GM18511 (cell line): ENCODE measurements at regions not wholly inside any gene's neighbourhood (a gene's known extent, or its start where the extent isn't known, plus 50 kb on each side); places are given as distances from the start of the nearest gene placed in this dataset.

Experiments used
- ATAC-seq: cut with Tn5 transposase; IDR thresholded peaks from one replicate; pipeline ENCODE4 v1.9.1; 2021; ENCODE audit warnings: mild to moderate bottlenecking, moderate library complexity; ENCODE audit not compliant: unreplicated experiment

DNA sequence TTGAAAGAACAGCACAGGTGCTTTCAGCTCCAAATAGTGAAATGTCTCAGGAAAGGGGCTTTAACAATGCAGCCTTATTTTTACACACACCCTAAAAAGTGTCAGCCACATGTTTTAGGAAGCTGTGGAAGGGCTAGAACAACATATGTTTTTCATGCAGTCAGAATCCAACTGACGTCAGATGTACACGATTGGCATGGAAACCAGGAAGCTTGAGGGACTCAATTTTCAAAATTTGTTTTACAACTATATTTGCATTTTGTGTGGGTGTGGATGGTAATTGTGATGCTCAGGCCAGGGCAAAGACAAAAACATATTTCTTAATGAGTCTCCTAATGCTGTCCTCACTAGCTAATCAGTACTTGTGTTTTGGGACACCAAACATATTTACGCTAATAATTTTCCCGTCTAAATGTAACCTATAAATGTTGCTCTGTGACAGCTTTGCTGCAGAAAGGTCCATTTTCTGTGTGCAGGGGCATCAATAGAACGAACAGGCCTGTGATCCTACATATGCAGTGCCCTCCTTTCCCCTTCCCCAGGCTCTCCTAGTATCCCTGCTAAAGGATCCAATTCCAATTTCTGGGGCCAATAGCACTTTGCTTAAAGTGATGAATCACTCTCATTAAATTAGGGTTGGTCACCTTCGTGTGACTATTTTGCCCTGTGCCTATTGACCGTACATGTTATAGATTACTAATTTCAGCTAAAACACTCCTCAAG lies 434.0 kb upstream of the CDH5 start:
- no peak for ATAC-seq

DNA sequence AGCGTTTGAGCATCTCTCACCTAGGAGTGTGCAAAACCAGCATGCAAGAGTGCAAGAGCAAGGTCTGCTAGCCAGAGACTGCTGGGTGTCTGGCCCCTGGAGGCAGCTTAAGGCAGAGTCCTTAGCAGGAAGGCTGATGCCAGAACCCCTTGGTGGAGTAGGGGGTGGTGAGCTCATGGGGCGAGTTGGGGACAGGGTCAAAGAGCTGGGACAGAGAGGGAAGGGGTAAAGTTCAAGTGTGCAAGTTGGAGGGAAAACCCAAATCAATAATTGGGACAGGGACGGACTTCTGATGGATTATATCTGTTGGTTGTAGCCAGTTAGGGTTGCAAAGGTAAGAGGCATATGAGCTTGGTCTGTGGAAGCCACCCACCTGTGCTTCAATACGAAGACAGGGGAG lies 443.6 kb upstream of the CDH5 start:
- no peak for ATAC-seq

GRCh38 chr16:65919986-65920376 lies 446.5 kb upstream of the CDH5 start:
- no peak for ATAC-seq

GRCh38 chr16:65919145-65919985 lies 447.1 kb upstream of the CDH5 start:
- ATAC-seq = no peak

DNA sequence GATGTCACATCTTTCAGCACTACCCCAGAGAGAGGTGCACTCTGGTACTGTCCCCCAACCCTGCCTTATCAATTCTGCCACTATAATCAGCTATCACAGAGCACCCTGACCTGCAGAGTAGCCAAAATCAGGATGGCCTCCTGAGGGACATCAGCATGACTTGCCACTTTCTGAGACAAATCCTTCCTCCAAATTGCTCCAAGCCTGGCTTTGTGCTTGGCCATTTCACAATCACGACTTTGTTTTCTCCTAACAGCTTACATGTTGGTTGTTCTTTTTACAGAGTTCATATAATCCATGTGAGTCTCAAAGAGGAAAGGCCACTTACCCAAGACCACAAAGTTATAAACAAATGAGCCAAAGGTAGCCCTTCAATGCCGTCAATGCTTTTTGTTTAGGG lies 449.0 kb upstream of the CDH5 start:
- no peak for ATAC-seq

- ATAC-seq = no peak
Measured at GRCh38 chr16:65916995-65917394, 449.5 kb upstream of the CDH5 start.

- no peak for ATAC-seq
Measured at GRCh38 chr16:65910291-65910690, 456.2 kb upstream of the CDH5 start.

DNA sequence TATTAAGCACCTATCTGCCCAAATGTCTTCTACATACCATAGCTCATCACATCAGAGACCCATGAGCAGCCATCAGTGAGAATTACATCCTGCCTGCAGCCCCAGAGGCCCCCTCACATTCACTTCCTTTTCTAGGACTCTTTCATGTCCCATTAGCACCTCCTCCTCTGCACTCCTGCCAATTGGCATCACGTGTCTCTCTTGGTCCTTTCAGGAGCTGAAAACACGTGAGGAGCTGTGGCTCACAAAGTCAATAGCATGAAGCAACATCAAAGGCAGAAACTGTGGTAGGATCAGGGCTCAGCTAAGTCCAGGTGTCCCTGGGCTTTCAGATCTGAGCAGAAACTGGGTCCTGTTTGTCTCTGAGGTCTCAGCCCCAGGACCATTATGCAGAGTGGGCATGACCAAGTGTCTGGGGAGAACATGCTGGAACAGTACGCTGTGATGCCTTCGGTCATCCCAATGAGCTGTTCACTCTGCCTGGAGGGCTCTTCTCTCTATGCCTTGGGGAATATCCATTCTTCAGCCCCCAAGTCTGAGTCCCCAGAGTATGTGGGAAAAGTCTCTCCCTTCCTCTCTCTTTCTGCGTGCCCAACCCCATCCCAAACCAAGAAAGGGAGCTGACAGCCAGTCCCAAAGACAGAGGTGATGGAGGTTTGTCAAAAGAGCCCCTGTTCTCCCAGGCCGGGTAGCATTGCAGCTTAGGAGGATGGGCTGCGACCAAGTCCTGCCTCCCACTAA lies 457.0 kb upstream of the CDH5 start:
- ATAC-seq = no peak

DNA sequence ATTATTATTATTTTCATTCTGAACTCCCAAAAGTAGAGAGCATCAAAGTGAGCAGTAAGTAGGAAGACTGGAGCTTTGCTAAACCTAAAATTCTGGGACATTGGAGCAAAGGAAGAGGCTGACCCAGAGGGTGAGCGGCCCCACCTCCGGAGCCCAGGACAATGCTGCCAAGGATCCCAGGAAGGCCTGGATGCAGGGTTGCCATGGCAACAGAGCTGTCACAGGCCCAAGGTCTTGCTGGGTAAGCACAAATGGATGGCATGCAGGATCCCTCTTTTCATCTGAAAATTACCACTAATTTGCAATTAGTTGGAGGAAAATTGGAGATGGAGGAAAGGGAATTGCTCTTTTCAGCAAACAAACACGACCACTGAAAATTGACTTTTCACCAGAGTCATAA lies 457.9 kb upstream of the CDH5 start:
- ATAC-seq = no peak

GRCh38 chr16:65905331-65905730 lies 461.2 kb upstream of the CDH5 start:
- no peak for ATAC-seq

- ATAC-seq = no peak
Measured at GRCh38 chr16:65896448-65897153, 469.9 kb upstream of the CDH5 start.

GRCh38 chr16:65895906-65896305 lies 470.6 kb upstream of the CDH5 start:
- no peak for ATAC-seq

DNA sequence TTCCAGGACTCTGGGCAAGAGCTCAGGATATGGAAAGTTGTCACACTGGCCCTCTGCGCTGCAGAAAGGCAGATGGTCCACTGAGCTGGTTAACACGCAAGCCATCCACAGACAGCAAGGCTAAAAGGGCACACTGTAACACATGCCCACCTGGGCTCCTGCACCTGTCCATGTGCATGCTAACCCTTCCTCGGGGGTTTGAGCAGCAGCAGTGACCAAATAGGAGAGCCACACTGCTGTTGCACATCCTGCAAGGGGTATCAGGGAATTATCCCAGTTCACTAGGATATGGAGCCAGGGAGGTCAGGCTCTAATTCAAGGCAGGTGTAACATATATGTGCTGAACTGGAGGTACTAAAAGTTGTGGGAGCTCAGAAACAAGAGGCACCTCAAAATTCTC lies 471.0 kb upstream of the CDH5 start:
- ATAC-seq = no peak

GRCh38 chr16:65890203-65890602 lies 476.3 kb upstream of the CDH5 start:
- no peak for ATAC-seq

GRCh38 chr16:65889533-65889966 lies 476.9 kb upstream of the CDH5 start:
- ATAC-seq = no peak

GRCh38 chr16:65888201-65888600 lies 478.3 kb upstream of the CDH5 start:
- no peak for ATAC-seq

- ATAC-seq = no peak
Measured at GRCh38 chr16:65884018-65884417, 482.5 kb upstream of the CDH5 start.

GRCh38 chr16:65878347-65878746 lies 488.1 kb upstream of the CDH5 start:
- ATAC-seq = no peak

DNA sequence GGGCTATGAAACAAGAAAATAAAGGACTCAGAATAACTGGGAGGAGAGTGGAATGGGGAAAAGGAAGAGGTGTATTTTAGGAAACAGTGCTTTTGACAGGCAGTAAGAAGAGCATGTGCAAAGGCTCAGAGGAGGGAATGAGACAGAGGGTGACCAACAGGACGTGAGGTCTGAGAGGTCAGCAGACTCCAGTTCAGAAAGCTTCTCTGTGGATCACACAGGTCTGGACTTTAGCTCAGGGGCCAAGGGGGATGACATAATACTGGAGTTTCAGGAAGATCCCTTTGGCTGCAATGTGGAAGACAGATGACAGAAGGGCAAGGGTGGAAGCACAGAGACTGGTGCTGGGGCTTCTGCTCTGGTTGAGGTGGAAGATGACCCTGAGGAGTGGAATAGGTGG lies 489.9 kb upstream of the CDH5 start:
- ATAC-seq = no peak

DNA sequence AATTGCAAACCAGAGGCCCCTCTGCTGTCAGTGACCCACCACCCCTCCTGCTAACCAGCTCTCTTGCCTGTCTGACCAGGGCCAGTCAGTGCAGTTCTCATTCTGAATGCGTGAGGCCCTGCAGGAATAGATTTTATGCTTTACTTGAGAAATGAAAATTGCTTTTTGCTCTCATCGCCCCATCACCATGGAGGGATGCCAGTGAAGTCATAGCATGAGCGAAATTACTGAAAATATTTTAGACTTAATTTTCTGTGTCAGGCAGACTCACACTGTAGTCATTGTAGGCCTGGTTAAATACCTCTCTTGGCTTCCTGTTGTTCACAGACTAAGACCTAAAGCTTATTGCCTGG lies 490.5 kb upstream of the CDH5 start:
- ATAC-seq = no peak

- no peak for ATAC-seq
Measured at GRCh38 chr16:65875381-65876055, 491.0 kb upstream of the CDH5 start.
